ENCODE measurements at regions not wholly inside any gene's neighbourhood (a gene's known extent, or its start where the extent isn't known, plus 50 kb on each side); places are given as distances from the start of the nearest gene placed in this dataset.

GRCh38 chr4:43362875-43363636 lies 470.5 kb downstream of the GRXCR1 start:
- TF ChIP-seq SIN3A (IDR thresholded peaks at IDR 0.05; ENCODE audit: borderline replicate concordance, insufficient read depth, low read length), result no peak
- TF ChIP-seq POLR2AphosphoS5 (IDR thresholded peaks at IDR 0.05; ENCODE audit: low read depth, low read length), result no peak
- no peak for TF ChIP-seq REST (IDR thresholded peaks at IDR 0.05; ENCODE audit: insufficient read depth in 1 of 2, low read depth in 2 of 2, low read length in 2 of 2)
- TF ChIP-seq TAF1 (IDR thresholded peaks at IDR 0.05; ENCODE audit: borderline replicate concordance, insufficient read depth, low read length), result no peak
